Fibroblast of lung (primary cell): ENCODE measurements at regions not wholly inside any gene's neighbourhood (a gene's known extent, or its start where the extent isn't known, plus 50 kb on each side); places are given as distances from the start of the nearest gene placed in this dataset.

Experiments used
- EZH2 ChIP-seq: IDR thresholded peaks from 2 replicates; pipeline ENCODE4 v1.5.1; 2012; ENCODE audit warnings: low read length, control low read depth, mild to moderate bottlenecking; ENCODE audit errors: missing control alignments
- TF ChIP-seq, protein P1 (sequence below), 2 donors: IDR thresholded peaks in 1 of 2; conservative IDR thresholded peaks in 1 of 2; 1 replicate in 1 of 2; 2 replicates in 1 of 2; pipeline ENCODE4 v1.5.1; 2011 to 2012; ENCODE audit warnings: low read length in 2 of 2, control low read depth in 1 of 2, inconsistent platforms in 1 of 2, low read depth in 1 of 2, mild to moderate bottlenecking in 1 of 2

DNA sequence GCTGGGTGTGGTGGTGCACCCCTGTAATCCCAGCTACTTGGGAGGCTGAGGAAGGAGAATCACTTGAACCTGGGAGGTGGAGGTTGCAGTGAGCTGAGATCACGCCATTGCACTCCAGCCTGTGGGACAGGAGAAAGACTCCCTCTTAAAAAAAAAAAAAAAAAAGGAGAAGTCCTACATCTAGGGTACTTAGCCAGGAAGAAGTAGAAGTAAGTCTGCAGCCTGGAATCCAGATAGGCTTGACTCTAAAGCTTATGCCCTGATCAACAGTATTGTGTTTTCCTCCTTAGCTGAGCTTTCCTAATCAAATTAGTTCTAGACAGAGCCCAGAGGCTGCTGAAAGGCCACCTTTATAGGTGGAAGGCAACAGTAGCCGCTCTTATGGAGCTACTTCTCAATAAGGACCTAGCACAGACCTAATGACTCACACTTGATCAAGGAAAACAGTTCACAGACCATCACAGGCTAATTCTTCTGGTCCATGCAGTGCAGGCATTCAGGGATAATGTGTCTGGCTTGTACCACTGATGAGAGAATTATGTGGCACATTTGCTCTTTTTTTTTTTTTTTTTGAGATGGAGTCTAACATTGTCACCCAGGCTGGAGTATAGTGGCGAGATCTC is 105.5 kb upstream of the KLF4 start:
- TF ChIP-seq, protein P1, sequence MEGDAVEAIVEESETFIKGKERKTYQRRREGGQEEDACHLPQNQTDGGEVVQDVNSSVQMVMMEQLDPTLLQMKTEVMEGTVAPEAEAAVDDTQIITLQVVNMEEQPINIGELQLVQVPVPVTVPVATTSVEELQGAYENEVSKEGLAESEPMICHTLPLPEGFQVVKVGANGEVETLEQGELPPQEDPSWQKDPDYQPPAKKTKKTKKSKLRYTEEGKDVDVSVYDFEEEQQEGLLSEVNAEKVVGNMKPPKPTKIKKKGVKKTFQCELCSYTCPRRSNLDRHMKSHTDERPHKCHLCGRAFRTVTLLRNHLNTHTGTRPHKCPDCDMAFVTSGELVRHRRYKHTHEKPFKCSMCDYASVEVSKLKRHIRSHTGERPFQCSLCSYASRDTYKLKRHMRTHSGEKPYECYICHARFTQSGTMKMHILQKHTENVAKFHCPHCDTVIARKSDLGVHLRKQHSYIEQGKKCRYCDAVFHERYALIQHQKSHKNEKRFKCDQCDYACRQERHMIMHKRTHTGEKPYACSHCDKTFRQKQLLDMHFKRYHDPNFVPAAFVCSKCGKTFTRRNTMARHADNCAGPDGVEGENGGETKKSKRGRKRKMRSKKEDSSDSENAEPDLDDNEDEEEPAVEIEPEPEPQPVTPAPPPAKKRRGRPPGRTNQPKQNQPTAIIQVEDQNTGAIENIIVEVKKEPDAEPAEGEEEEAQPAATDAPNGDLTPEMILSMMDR (conservative IDR thresholded peaks at IDR 0.05 in 1 of 2, IDR thresholded peaks at IDR 0.05 in 1 of 2; ENCODE audit: low read depth in 1 of 2, low read length in 2 of 2): no peak
- TF ChIP-seq EZH2: no peak
